ENCODE measurements at regions not wholly inside any gene's neighbourhood (a gene's known extent, or its start where the extent isn't known, plus 50 kb on each side); places are given as distances from the start of the nearest gene placed in this dataset.

- TF ChIP-seq, protein P1, sequence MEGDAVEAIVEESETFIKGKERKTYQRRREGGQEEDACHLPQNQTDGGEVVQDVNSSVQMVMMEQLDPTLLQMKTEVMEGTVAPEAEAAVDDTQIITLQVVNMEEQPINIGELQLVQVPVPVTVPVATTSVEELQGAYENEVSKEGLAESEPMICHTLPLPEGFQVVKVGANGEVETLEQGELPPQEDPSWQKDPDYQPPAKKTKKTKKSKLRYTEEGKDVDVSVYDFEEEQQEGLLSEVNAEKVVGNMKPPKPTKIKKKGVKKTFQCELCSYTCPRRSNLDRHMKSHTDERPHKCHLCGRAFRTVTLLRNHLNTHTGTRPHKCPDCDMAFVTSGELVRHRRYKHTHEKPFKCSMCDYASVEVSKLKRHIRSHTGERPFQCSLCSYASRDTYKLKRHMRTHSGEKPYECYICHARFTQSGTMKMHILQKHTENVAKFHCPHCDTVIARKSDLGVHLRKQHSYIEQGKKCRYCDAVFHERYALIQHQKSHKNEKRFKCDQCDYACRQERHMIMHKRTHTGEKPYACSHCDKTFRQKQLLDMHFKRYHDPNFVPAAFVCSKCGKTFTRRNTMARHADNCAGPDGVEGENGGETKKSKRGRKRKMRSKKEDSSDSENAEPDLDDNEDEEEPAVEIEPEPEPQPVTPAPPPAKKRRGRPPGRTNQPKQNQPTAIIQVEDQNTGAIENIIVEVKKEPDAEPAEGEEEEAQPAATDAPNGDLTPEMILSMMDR (IDR thresholded peaks at IDR 0.05; ENCODE audit: insufficient read depth, low read depth, low read length), result no peak
- no peak for TF ChIP-seq EZH2 (IDR thresholded peaks at IDR 0.05; ENCODE audit: insufficient read depth, low read length)
Observed at GRCh38 chrX:104419926-104420325, 146.1 kb upstream of the IL1RAPL2 start.
